ENCODE measurements at regions not wholly inside any gene's neighbourhood (a gene's known extent, or its start where the extent isn't known, plus 50 kb on each side); places are given as distances from the start of the nearest gene placed in this dataset.
"Not testable (repeated sequence)": the region's sequence is repeated elsewhere in the genome, so short reads cannot be mapped to it uniquely, and the experiment has no call there.

DNA sequence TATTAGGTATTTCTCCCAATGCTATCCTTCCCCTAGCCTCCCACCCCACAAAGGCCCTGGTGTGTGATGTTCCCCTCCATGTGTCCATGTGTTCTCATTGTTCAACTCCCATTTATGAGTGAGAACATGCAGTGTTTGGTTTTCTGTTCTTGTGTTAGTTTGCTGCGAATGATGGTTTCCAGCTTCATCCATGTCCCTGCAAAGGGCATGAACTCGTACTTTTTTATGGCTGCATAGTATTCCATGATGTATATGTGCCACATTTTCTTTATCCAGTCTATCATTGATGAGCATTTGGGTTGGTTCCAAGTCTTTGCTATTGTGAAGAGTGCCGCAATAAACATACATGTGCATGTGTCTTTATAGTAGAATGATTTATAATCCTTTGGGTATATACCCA, 309.9 kb downstream of the PHF14 start:
- H3K36me3 ChIP-seq (ENCODE audit: control insufficient read depth in 2 of 2, insufficient read depth in 2 of 2, low read length in 2 of 2); H3K9me3 ChIP-seq (ENCODE audit: control insufficient read depth in 2 of 2, low read length in 2 of 2); H3K27ac ChIP-seq (ENCODE audit: low read depth in 2 of 2, low read length in 2 of 2); H3K4me1 ChIP-seq (ENCODE audit: control insufficient read depth in 2 of 2, insufficient read depth in 2 of 2, low read length in 2 of 2); H3K27me3 ChIP-seq (ENCODE audit: control insufficient read depth in 2 of 2, insufficient read depth in 2 of 2, low read length in 2 of 2); H3K9ac ChIP-seq (ENCODE audit: low read depth in 1 of 2, low read length in 2 of 2); H3K4me3 ChIP-seq (ENCODE audit: low read length in 2 of 2): not testable (repeated sequence)

- no peaks in the 10 kb centered on the region for H3K4me1 ChIP-seq (ENCODE audit: control insufficient read depth in 2 of 2, insufficient read depth in 2 of 2, low read length in 2 of 2)
- H3K9ac ChIP-seq (ENCODE audit: low read depth in 1 of 2, low read length in 2 of 2), result no peak overlapping the region
- no peak overlapping the region for H3K27ac ChIP-seq (ENCODE audit: low read depth in 2 of 2, low read length in 2 of 2)
- no peaks in the 10 kb centered on the region for H3K9me3 ChIP-seq (ENCODE audit: control insufficient read depth in 2 of 2, low read length in 2 of 2)
- no peaks in the 10 kb centered on the region for H3K36me3 ChIP-seq (ENCODE audit: control insufficient read depth in 2 of 2, insufficient read depth in 2 of 2, low read length in 2 of 2)
- no peak overlapping the region for H3K4me3 ChIP-seq (ENCODE audit: low read length in 2 of 2)
- H3K27me3 ChIP-seq (ENCODE audit: control insufficient read depth in 2 of 2, insufficient read depth in 2 of 2, low read length in 2 of 2), result no peaks in the 10 kb centered on the region
These were observed 317.2 kb downstream of the PHF14 start for GRCh38 chr7:11290863-11291262.

DNA sequence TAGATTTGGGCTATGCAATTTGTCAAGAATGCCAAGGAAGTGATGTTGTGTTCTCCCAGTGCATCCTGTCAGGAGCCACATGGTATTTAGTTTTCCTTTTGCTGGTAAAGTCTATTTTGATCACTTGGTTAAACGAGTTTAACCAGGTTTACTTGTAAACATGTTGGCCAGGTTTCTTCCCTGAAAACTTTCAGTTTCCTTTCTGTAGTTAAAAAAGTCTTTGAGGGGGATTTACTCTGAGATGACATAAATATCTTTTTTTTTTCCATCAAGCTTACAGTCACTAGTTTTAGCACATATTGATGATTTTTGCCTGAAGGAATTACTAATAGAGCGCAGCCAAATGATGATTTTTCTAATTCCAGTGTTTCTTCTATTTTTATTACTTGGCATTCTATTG, 320.5 kb downstream of the PHF14 start:
- Histone ChIP-seq H3K9me3 (ENCODE audit: control insufficient read depth in 2 of 2, low read length in 2 of 2) (no peaks in the 10 kb centered on the region), H3K27me3 (ENCODE audit: control insufficient read depth in 2 of 2, insufficient read depth in 2 of 2, low read length in 2 of 2) (no peaks in the 10 kb centered on the region), H3K9ac (ENCODE audit: low read depth in 1 of 2, low read length in 2 of 2) (no peak overlapping the region), H3K36me3 (ENCODE audit: control insufficient read depth in 2 of 2, insufficient read depth in 2 of 2, low read length in 2 of 2) (no peaks in the 10 kb centered on the region), H3K27ac (ENCODE audit: low read depth in 2 of 2, low read length in 2 of 2) (no peak overlapping the region), H3K4me3 (ENCODE audit: low read length in 2 of 2) (no peak overlapping the region), H3K4me1 (ENCODE audit: control insufficient read depth in 2 of 2, insufficient read depth in 2 of 2, low read length in 2 of 2) (no peaks in the 10 kb centered on the region)

DNA sequence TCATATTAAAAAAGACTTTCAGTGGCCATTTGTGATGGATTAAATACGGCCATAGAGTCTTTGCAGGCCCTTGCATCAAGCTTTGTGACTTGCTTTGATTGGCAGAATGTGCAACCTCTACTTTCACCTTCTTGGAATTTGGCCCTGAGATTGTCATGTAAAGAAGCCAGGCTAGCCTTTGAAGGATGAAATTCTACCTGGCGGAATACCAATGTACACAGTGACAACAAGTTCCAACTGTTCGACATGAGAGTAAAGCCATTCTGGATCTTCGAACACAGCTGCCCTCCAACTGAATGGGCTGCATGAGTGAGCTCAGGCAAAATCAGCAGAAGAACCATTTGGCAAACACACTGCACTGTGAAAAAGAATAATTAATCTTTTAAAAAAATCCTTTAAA, 321.3 kb downstream of the PHF14 start:
- Histone ChIP-seq H3K9me3 (ENCODE audit: control insufficient read depth in 2 of 2, low read length in 2 of 2) (no peaks in the 10 kb centered on the region), H3K36me3 (ENCODE audit: control insufficient read depth in 2 of 2, insufficient read depth in 2 of 2, low read length in 2 of 2) (no peaks in the 10 kb centered on the region), H3K27me3 (ENCODE audit: control insufficient read depth in 2 of 2, insufficient read depth in 2 of 2, low read length in 2 of 2) (no peaks in the 10 kb centered on the region), H3K4me1 (ENCODE audit: control insufficient read depth in 2 of 2, insufficient read depth in 2 of 2, low read length in 2 of 2) (no peaks in the 10 kb centered on the region), H3K4me3 (ENCODE audit: low read length in 2 of 2) (no peak overlapping the region), H3K9ac (ENCODE audit: low read depth in 1 of 2, low read length in 2 of 2) (no peak overlapping the region), H3K27ac (ENCODE audit: low read depth in 2 of 2, low read length in 2 of 2) (no peak overlapping the region)

DNA sequence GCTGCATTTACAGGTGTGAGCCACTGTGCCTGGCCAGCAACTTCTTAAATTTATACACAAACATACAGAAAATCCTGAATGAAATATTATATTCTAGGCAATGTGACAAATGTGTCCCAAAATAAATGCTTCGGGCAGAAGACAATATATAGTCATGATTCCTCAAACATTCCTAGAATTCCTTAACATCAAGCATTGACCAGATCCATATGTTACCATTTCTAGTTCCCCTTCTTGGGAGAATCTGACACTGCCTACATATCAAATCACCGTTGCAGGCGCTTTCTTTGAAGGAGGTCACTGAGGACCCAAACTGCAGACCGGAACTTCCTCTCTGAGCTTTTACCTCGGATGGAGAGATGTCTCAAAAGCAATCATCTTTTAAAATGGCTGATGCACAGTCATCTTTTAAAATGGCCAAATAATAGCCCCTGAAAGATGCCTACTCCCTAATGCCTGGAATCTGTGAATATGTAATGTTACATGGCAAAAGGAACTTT, 323.5 kb downstream of the PHF14 start:
- H3K4me3 ChIP-seq (ENCODE audit: low read length in 2 of 2), result no peak overlapping the region
- H3K9ac ChIP-seq (ENCODE audit: low read depth in 1 of 2, low read length in 2 of 2), result no peak overlapping the region
- no peaks in the 10 kb centered on the region for H3K9me3 ChIP-seq (ENCODE audit: control insufficient read depth in 2 of 2, low read length in 2 of 2)
- H3K27ac ChIP-seq (ENCODE audit: low read depth in 2 of 2, low read length in 2 of 2), result no peak overlapping the region
- H3K36me3 ChIP-seq (ENCODE audit: control insufficient read depth in 2 of 2, insufficient read depth in 2 of 2, low read length in 2 of 2), result no peaks in the 10 kb centered on the region
- no peaks in the 10 kb centered on the region for H3K27me3 ChIP-seq (ENCODE audit: control insufficient read depth in 2 of 2, insufficient read depth in 2 of 2, low read length in 2 of 2)
- no peaks in the 10 kb centered on the region for H3K4me1 ChIP-seq (ENCODE audit: control insufficient read depth in 2 of 2, insufficient read depth in 2 of 2, low read length in 2 of 2)

DNA sequence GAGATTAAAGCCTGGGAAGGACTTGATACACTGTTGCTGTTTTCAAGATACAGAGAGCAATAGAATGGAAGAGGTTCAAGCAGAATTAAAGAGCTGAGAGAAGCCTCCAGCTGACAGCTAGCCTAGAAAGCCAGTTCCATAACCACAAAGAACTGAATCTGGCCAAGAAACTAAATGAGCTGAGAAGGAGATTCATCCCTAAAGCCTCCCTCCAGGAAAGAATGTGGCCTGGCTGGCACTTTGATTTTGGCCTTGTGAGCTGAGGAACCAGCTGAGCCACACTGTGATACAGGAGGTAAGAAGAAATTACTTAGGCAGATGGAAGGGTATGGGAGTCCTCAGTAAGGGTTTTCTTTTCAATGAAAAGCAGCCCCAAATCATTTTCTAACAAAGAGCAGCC, 324.1 kb downstream of the PHF14 start:
- H3K4me3 ChIP-seq (ENCODE audit: low read length in 2 of 2), result no peak overlapping the region
- no peak overlapping the region for H3K9ac ChIP-seq (ENCODE audit: low read depth in 1 of 2, low read length in 2 of 2)
- H3K4me1 ChIP-seq (ENCODE audit: control insufficient read depth in 2 of 2, insufficient read depth in 2 of 2, low read length in 2 of 2), result no peaks in the 10 kb centered on the region
- no peak overlapping the region for H3K27ac ChIP-seq (ENCODE audit: low read depth in 2 of 2, low read length in 2 of 2)
- H3K27me3 ChIP-seq (ENCODE audit: control insufficient read depth in 2 of 2, insufficient read depth in 2 of 2, low read length in 2 of 2), result no peaks in the 10 kb centered on the region
- H3K36me3 ChIP-seq (ENCODE audit: control insufficient read depth in 2 of 2, insufficient read depth in 2 of 2, low read length in 2 of 2), result no peaks in the 10 kb centered on the region
- no peaks in the 10 kb centered on the region for H3K9me3 ChIP-seq (ENCODE audit: control insufficient read depth in 2 of 2, low read length in 2 of 2)

DNA sequence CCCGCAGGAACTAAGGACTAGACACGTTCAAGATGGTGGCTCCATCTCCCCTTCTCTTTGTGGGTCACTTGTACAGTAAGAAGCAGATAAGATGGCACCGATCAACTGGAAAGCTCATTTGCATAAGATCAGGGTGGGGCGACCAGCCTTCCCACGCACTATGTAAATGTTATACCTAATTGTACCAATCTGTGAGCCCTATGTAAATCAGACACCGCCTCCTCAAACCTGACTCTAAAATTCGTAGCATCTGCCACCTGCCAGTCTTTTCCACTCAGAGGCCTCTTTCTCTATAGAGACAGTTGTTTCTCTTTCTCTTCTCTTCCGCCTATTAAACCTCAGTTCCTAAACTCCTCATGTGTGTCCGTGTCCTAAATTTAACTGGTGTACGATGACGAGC, 324.5 kb downstream of the PHF14 start:
- no peak overlapping the region for H3K27ac ChIP-seq (ENCODE audit: low read depth in 2 of 2, low read length in 2 of 2)
- no peak overlapping the region for H3K9ac ChIP-seq (ENCODE audit: low read depth in 1 of 2, low read length in 2 of 2)
- H3K9me3 ChIP-seq (ENCODE audit: control insufficient read depth in 2 of 2, low read length in 2 of 2), result no peaks in the 10 kb centered on the region
- H3K4me1 ChIP-seq (ENCODE audit: control insufficient read depth in 2 of 2, insufficient read depth in 2 of 2, low read length in 2 of 2), result no peaks in the 10 kb centered on the region
- no peak overlapping the region for H3K4me3 ChIP-seq (ENCODE audit: low read length in 2 of 2)
- H3K27me3 ChIP-seq (ENCODE audit: control insufficient read depth in 2 of 2, insufficient read depth in 2 of 2, low read length in 2 of 2), result no peaks in the 10 kb centered on the region
- H3K36me3 ChIP-seq (ENCODE audit: control insufficient read depth in 2 of 2, insufficient read depth in 2 of 2, low read length in 2 of 2), result no peaks in the 10 kb centered on the region

GRCh38 chr7:11300241-11300640, 326.6 kb downstream of the PHF14 start:
- H3K27me3 ChIP-seq (ENCODE audit: control insufficient read depth in 2 of 2, insufficient read depth in 2 of 2, low read length in 2 of 2), result no peaks in the 10 kb centered on the region
- H3K4me1 ChIP-seq (ENCODE audit: control insufficient read depth in 2 of 2, insufficient read depth in 2 of 2, low read length in 2 of 2), result no peaks in the 10 kb centered on the region
- H3K9me3 ChIP-seq (ENCODE audit: control insufficient read depth in 2 of 2, low read length in 2 of 2), result no peaks in the 10 kb centered on the region
- H3K36me3 ChIP-seq (ENCODE audit: control insufficient read depth in 2 of 2, insufficient read depth in 2 of 2, low read length in 2 of 2), result no peaks in the 10 kb centered on the region
- no peak overlapping the region for H3K4me3 ChIP-seq (ENCODE audit: low read length in 2 of 2)
- no peak overlapping the region for H3K9ac ChIP-seq (ENCODE audit: low read depth in 1 of 2, low read length in 2 of 2)
- no peak overlapping the region for H3K27ac ChIP-seq (ENCODE audit: low read depth in 2 of 2, low read length in 2 of 2)

DNA sequence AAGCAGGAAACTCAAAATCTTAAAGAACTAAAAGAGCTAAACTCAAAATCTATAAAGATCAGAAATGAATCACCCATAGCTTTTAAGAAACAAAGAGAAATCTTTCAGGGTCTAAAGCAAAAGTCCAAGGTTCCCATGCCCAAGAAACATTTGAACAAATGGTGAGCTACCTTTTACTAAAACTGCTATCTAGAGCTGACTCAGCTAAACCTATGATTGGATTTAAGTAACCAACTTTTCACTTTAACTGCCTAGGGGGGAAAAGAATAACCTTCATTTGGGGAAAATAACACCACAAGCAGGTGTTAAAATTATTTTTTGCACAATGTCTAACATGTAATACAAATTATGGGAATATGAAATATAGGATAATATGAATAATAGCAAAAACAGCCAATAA, 328.4 kb downstream of the PHF14 start:
- no peak overlapping the region for H3K4me3 ChIP-seq (ENCODE audit: low read length in 2 of 2)
- H3K9ac ChIP-seq (ENCODE audit: low read depth in 1 of 2, low read length in 2 of 2), result no peak overlapping the region
- no peak overlapping the region for H3K27ac ChIP-seq (ENCODE audit: low read depth in 2 of 2, low read length in 2 of 2)
- H3K27me3 ChIP-seq (ENCODE audit: control insufficient read depth in 2 of 2, insufficient read depth in 2 of 2, low read length in 2 of 2), result no peaks in the 10 kb centered on the region
- H3K9me3 ChIP-seq (ENCODE audit: control insufficient read depth in 2 of 2, low read length in 2 of 2), result no peaks in the 10 kb centered on the region
- H3K4me1 ChIP-seq (ENCODE audit: control insufficient read depth in 2 of 2, insufficient read depth in 2 of 2, low read length in 2 of 2), result no peaks in the 10 kb centered on the region
- no peaks in the 10 kb centered on the region for H3K36me3 ChIP-seq (ENCODE audit: control insufficient read depth in 2 of 2, insufficient read depth in 2 of 2, low read length in 2 of 2)

GRCh38 chr7:11313801-11314200, 340.1 kb downstream of the PHF14 start:
- Histone ChIP-seq H3K4me3 (ENCODE audit: low read length in 2 of 2) (no peak overlapping the region), H3K9ac (ENCODE audit: low read depth in 1 of 2, low read length in 2 of 2) (no peak overlapping the region), H3K9me3 (ENCODE audit: control insufficient read depth in 2 of 2, low read length in 2 of 2) (no peaks in the 10 kb centered on the region), H3K27ac (ENCODE audit: low read depth in 2 of 2, low read length in 2 of 2) (no peak overlapping the region), H3K4me1 (ENCODE audit: control insufficient read depth in 2 of 2, insufficient read depth in 2 of 2, low read length in 2 of 2) (no peaks in the 10 kb centered on the region), H3K27me3 (ENCODE audit: control insufficient read depth in 2 of 2, insufficient read depth in 2 of 2, low read length in 2 of 2) (no peaks in the 10 kb centered on the region), H3K36me3 (ENCODE audit: control insufficient read depth in 2 of 2, insufficient read depth in 2 of 2, low read length in 2 of 2) (no peaks in the 10 kb centered on the region)

DNA sequence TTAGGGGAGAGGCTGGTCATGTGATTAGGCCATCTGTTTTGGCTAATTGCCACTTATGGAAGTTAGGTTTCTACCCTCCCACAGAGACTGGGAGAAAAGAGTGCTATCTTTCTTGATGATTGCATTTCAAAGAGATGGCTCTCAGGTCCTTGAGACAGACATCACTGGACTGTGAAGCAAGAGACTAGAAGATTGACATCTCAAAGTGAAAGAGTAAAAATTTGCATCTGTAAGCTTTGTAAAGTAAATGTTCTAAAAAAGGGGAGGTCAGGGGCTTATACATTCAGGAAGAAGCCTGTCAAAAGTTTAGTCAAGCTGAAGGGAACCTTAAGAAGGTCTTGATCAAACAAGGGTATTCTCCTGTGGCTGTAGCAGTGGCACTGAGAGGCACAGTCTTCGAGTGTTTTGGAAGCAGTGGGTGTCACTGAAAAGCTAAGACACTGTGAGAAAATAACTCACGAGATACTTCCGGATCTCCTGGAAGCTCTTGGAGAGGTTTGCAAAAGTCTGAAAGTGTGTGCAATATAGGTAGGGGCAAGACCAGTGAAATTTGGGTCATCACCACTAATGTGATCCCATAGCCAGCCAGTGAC, 342.1 kb downstream of the PHF14 start:
- no peaks in the 10 kb centered on the region for H3K27me3 ChIP-seq (ENCODE audit: control insufficient read depth in 2 of 2, insufficient read depth in 2 of 2, low read length in 2 of 2)
- H3K4me3 ChIP-seq (ENCODE audit: low read length in 2 of 2), result no peak overlapping the region
- no peak overlapping the region for H3K27ac ChIP-seq (ENCODE audit: low read depth in 2 of 2, low read length in 2 of 2)
- no peaks in the 10 kb centered on the region for H3K9me3 ChIP-seq (ENCODE audit: control insufficient read depth in 2 of 2, low read length in 2 of 2)
- no peaks in the 10 kb centered on the region for H3K4me1 ChIP-seq (ENCODE audit: control insufficient read depth in 2 of 2, insufficient read depth in 2 of 2, low read length in 2 of 2)
- no peak overlapping the region for H3K9ac ChIP-seq (ENCODE audit: low read depth in 1 of 2, low read length in 2 of 2)
- H3K36me3 ChIP-seq (ENCODE audit: control insufficient read depth in 2 of 2, insufficient read depth in 2 of 2, low read length in 2 of 2), result no peaks in the 10 kb centered on the region
